ENCODE measurements at regions not wholly inside any gene's neighbourhood (a gene's known extent, or its start where the extent isn't known, plus 50 kb on each side); places are given as distances from the start of the nearest gene placed in this dataset.
"Not testable (repeated sequence)": the region's sequence is repeated elsewhere in the genome, so short reads cannot be mapped to it uniquely, and the experiment has no call there.

DNA sequence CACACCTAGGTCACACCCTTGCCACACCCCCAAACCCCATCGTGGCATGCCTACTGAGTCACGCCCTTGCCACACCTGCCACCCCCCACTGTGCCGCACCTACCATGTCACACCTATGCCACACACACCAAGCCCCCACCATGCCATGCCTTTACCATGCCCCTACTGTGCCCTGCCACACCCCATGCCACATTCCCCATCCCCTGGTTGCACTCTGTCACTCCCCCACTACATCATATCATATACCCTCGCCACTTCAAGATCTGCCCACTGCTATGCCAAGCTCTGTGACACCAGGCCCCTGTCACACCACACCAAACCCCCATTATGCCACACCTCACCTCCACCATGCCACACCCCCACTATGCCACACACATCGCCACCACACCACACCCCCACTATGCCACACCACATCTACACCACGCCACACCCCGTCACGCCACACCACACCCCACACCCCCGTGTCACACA, 101.2 kb downstream of the OLFM1 start:
- no peaks in the 10 kb centered on the region for H3K4me1 ChIP-seq
- DNase-seq, result no peak
- no peak overlapping the region for H3K27ac ChIP-seq
- TF ChIP-seq, protein P1, sequence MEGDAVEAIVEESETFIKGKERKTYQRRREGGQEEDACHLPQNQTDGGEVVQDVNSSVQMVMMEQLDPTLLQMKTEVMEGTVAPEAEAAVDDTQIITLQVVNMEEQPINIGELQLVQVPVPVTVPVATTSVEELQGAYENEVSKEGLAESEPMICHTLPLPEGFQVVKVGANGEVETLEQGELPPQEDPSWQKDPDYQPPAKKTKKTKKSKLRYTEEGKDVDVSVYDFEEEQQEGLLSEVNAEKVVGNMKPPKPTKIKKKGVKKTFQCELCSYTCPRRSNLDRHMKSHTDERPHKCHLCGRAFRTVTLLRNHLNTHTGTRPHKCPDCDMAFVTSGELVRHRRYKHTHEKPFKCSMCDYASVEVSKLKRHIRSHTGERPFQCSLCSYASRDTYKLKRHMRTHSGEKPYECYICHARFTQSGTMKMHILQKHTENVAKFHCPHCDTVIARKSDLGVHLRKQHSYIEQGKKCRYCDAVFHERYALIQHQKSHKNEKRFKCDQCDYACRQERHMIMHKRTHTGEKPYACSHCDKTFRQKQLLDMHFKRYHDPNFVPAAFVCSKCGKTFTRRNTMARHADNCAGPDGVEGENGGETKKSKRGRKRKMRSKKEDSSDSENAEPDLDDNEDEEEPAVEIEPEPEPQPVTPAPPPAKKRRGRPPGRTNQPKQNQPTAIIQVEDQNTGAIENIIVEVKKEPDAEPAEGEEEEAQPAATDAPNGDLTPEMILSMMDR (IDR thresholded peaks at IDR 0.05), result no peak
- TF ChIP-seq POLR2A (IDR thresholded peaks at IDR 0.05), result no peak
- H3K9me3 ChIP-seq, result no peaks in the 10 kb centered on the region
- H3K4me3 ChIP-seq, result no peak overlapping the region
- H3K27me3 ChIP-seq, result no peaks in the 10 kb centered on the region
- no peaks in the 10 kb centered on the region for H3K36me3 ChIP-seq

DNA sequence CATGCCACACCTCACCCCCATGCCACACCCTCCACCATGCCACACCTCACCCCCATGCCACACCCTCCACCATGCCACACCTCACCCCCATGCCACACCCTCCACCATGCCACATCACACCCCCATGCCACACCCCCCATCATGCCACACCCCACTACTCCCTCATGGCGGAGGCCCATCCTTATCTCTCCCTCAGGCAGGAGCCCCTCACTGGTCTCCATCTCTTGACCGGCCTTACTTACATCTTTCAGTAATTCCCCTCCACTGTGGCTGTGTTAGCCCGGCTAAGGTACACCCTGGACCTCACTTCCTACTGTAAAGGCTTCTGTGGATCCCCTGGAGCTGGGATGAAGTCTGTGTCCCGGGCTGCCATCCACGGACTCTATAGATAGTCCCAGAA, 102.0 kb downstream of the OLFM1 start:
- H3K36me3 ChIP-seq, result no peaks in the 10 kb centered on the region
- H3K4me1 ChIP-seq, result no peaks in the 10 kb centered on the region
- TF ChIP-seq POLR2A (IDR thresholded peaks at IDR 0.05), result no peak
- TF ChIP-seq, protein P1 (IDR thresholded peaks at IDR 0.05), result no peak
- no peaks in the 10 kb centered on the region for H3K27me3 ChIP-seq
- no peak overlapping the region for H3K27ac ChIP-seq
- DNase-seq, result no peak
- H3K4me3 ChIP-seq, result no peak overlapping the region
- H3K9me3 ChIP-seq, result no peaks in the 10 kb centered on the region

DNA sequence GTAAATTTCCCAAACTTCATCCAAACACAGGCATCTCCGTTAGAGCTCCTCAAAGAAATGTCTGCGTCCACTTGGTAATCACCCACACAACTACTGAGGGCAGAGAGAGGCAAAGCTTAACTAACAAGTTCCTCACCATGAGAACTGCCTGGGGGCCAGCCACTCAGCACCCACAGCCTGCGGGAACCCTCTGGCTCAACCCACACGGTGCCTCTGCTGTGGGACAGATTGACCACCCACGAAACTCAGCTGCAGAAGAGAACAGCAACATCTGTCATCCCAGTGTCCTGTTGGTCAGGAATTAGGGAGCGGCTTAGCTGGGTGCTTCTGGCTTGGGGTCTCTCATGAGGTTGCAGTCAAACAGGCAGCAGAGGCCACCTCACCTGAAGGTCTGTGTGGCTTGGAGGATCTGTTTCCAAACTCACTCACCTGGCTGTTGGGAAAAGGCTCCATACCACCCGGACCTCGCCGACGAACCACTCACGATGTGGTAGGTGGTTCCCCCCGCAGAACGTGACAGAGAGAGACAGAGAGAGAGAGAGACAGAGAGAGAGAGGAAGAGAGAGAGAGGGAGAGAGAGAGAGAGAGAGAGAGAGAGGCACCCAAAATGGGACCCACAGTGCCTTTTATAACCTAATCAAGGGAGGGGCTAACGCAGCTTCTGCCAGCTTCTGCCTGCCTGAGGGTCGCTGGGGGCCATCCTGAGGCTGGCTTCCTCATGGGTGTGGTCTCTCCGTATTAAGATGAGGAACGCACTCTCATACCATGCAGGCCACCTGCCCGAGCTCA, 103.5 kb downstream of the OLFM1 start:
- DNase-seq, result no peak
- Histone ChIP-seq H3K27me3 (no peaks in the 10 kb centered on the region), H3K4me1 (no peaks in the 10 kb centered on the region), H3K4me3 (no peak overlapping the region), H3K27ac (no peak overlapping the region), H3K9me3 (no peaks in the 10 kb centered on the region), H3K36me3 (no peaks in the 10 kb centered on the region)
- TF ChIP-seq, protein P1 (IDR thresholded peaks at IDR 0.05), result no peak
- no peak for TF ChIP-seq POLR2A (IDR thresholded peaks at IDR 0.05)

DNA sequence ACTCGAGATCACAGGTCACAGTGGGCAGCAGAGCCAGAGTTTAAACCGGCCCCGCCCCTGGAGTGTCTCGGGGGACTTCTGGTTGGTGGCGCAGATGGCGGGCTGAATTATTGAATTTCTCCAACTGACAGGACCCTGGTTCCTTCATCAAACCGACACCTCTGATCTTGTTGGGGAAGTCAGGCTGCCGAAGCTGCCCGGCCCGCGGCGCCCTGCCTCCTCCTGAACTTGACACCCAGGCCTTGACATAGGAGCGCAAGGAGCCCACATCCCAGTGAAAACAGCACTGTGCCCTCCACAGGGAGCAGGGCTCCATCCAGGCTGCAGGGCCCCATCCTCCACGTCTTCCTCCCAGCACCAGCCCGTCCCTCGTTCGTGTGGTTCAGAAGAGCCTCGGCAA, 105.2 kb downstream of the OLFM1 start:
- Histone ChIP-seq H3K9me3 (no peaks in the 10 kb centered on the region), H3K27ac (no peak overlapping the region), H3K4me1 (no peaks in the 10 kb centered on the region), H3K27me3 (no peaks in the 10 kb centered on the region), H3K36me3 (no peaks in the 10 kb centered on the region), H3K4me3 (no peak overlapping the region)
- DNase-seq, result no peak
- TF ChIP-seq POLR2A (IDR thresholded peaks at IDR 0.05), result no peak
- TF ChIP-seq, protein P1 (IDR thresholded peaks at IDR 0.05), result no peak

DNA sequence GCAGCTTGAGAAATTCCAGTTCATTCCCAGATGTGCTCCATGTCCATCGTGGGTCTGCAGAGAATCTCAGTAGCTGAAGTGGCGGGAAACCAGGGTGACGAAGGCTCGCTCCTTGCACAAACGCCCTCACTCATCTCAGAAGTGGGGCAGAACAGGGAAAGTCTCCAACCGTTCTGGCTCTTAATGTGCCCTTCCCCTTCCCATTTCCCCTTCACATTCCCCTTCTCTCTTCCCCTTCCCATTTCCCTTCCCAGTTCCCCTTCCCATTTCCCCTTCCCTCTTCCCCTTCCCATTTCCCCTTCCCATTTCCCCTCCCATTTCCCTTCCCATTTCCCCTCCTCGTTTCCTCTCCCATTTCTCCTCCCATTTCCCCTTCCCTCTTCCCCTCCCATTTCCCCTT, 108.5 kb downstream of the OLFM1 start:
- not testable (repeated sequence) for H3K27me3 ChIP-seq

DNA sequence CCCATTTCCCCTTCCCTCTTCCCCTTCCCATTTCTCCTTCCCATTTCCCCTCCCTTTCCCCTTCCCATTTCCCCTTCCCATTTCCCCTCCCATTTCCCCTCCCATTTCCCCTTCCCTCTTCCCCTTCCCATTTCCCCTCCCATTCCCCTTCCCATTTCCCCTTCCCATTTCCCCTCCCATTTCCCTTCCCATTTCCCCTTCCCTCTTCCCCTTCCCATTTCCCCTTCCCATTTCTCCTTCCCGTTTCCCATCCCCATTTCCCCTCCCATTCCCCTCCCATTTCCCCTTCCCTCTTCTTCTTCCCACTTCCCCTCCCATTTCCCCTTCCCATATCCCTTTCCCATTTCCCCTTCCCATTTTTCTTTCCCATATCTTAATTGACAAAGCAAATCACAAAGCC, 109.0 kb downstream of the OLFM1 start:
- no peak for DNase-seq
- Histone ChIP-seq H3K4me3 (no peak overlapping the region), H3K27me3 (no peaks in the 10 kb centered on the region), H3K36me3 (no peaks in the 10 kb centered on the region), H3K4me1 (no peaks in the 10 kb centered on the region), H3K27ac (no peak overlapping the region), H3K9me3 (no peaks in the 10 kb centered on the region)
- TF ChIP-seq POLR2A (IDR thresholded peaks at IDR 0.05), result no peak
- TF ChIP-seq, protein P1 (IDR thresholded peaks at IDR 0.05), result no peak

More for the DNA sequence above, 108.5 kb downstream of the OLFM1 start:
- DNase-seq, H3K4me1 ChIP-seq, H3K36me3 ChIP-seq, H3K9me3 ChIP-seq, H3K4me3 ChIP-seq, H3K27ac ChIP-seq: not testable (repeated sequence)
